ENCODE measurements at regions not wholly inside any gene's neighbourhood (a gene's known extent, or its start where the extent isn't known, plus 50 kb on each side); places are given as distances from the start of the nearest gene placed in this dataset.
"Not testable (repeated sequence)": the region's sequence is repeated elsewhere in the genome, so short reads cannot be mapped to it uniquely, and the experiment has no call there.

DNA sequence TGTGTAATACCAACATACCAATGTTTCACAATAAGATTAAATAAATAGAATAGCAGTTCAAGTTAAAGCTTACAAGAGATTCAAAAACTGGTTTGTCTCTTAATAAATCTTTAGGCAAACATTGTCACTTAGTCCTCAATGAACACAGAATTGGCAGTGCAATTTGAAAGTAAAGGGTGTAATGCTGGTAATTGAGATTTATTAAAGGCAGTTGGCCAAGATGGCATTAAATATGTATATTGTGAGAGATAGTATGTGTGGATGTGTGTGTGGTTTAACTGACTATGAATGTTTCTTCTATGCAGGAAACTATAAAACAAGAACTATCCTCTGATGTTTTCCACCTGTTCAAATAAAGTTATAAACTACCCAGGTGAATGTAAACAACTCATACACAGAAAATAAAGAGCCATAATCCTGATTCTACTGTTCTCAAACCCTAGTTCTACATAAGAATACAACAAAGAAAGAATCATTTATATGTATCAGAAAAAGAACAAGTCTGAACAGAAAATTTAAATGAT, 267.9 kb upstream of the PTCHD4 start:
- TF ChIP-seq, protein P1, sequence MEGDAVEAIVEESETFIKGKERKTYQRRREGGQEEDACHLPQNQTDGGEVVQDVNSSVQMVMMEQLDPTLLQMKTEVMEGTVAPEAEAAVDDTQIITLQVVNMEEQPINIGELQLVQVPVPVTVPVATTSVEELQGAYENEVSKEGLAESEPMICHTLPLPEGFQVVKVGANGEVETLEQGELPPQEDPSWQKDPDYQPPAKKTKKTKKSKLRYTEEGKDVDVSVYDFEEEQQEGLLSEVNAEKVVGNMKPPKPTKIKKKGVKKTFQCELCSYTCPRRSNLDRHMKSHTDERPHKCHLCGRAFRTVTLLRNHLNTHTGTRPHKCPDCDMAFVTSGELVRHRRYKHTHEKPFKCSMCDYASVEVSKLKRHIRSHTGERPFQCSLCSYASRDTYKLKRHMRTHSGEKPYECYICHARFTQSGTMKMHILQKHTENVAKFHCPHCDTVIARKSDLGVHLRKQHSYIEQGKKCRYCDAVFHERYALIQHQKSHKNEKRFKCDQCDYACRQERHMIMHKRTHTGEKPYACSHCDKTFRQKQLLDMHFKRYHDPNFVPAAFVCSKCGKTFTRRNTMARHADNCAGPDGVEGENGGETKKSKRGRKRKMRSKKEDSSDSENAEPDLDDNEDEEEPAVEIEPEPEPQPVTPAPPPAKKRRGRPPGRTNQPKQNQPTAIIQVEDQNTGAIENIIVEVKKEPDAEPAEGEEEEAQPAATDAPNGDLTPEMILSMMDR (IDR thresholded peaks at IDR 0.05; ENCODE audit: unreplicated experiment): no peak
- no peak for DNase-seq (ENCODE audit: unreplicated experiment)
- H3K9me3 Mint-ChIP-seq (ENCODE audit: unreplicated experiment): peaks cover 10% of the 10 kb centered on the region
- BruUV-seq (replicated peaks): no TSS peak
- ChIA-PET CTCF (no interaction called here), POLR2A (no interaction called here)
- no peaks in the 10 kb centered on the region for H3K36me3 Mint-ChIP-seq (ENCODE audit: insufficient read depth, unreplicated experiment)
- no peaks in the 10 kb centered on the region for H3K27me3 Mint-ChIP-seq (ENCODE audit: insufficient read depth, unreplicated experiment)
- no peak overlapping the region for H3K4me3 Mint-ChIP-seq (ENCODE audit: unreplicated experiment)
- intact Hi-C loops (cut with micrococcal nuclease): no loop called here
- H3K4me1 Mint-ChIP-seq (ENCODE audit: insufficient read depth, unreplicated experiment): no peaks in the 10 kb centered on the region
- H3K27ac Mint-ChIP-seq (ENCODE audit: low read depth, unreplicated experiment): no peak overlapping the region

DNA sequence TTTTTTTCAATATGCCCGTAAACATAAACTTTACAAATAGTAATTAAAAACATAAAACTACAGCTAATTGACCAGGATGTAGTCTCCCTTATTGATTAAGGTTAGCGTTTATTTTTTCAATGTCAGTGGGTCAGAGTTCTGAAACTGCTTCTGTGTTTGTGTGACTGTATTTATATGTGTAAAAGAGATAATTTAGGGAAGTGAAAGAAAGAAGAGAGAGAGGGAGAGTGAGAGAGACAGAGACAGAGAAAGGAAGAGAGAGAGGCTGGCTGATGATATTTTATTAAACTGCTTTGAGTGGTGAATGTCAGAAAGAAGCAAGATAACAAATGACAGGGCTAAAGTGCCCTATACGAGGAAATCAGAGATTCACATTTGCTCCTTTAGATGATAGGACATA, 266.1 kb upstream of the PTCHD4 start:
- H3K27me3 Mint-ChIP-seq (ENCODE audit: insufficient read depth, unreplicated experiment): no peaks in the 10 kb centered on the region
- no peaks in the 10 kb centered on the region for H3K36me3 Mint-ChIP-seq (ENCODE audit: insufficient read depth, unreplicated experiment)
- no peaks in the 10 kb centered on the region for H3K4me1 Mint-ChIP-seq (ENCODE audit: insufficient read depth, unreplicated experiment)
- DNase-seq (ENCODE audit: unreplicated experiment): no peak
- BruUV-seq (replicated peaks): no TSS peak
- H3K4me3 Mint-ChIP-seq (ENCODE audit: unreplicated experiment): no peak overlapping the region
- intact Hi-C loops (cut with micrococcal nuclease): no loop called here
- no peak overlapping the region for H3K27ac Mint-ChIP-seq (ENCODE audit: low read depth, unreplicated experiment)
- ChIA-PET POLR2A (no interaction called here), CTCF (no interaction called here)
- H3K9me3 Mint-ChIP-seq (ENCODE audit: unreplicated experiment): peaks cover 6% of the 10 kb centered on the region
- TF ChIP-seq, protein P1 (IDR thresholded peaks at IDR 0.05; ENCODE audit: unreplicated experiment): no peak

DNA sequence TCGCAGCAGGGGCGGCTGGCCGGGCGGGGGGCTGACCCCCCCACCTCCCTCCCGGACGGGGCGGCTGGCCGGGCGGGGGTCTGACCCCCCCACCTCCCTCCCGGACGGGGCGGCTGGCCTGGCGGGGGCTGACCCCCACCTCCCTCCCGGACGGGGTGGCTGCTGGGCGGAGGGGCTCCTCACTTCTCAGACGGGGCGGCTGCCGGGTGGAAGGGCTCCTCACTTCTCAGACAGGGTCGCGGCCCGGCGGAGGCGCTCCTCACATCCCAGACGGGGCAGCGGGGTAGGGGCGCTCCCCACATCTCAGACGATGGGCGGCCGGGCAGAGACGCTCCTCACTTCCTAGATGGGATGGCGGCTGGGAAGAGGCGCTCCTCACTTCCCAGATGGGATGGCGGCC, 260.2 kb upstream of the PTCHD4 start:
- H3K27me3 Mint-ChIP-seq (ENCODE audit: insufficient read depth, unreplicated experiment); H3K36me3 Mint-ChIP-seq (ENCODE audit: insufficient read depth, unreplicated experiment); POLR2A ChIA-PET; DNase-seq (ENCODE audit: unreplicated experiment); BruUV-seq (replicated peaks); H3K4me1 Mint-ChIP-seq (ENCODE audit: insufficient read depth, unreplicated experiment); H3K9me3 Mint-ChIP-seq (ENCODE audit: unreplicated experiment); H3K4me3 Mint-ChIP-seq (ENCODE audit: unreplicated experiment); CTCF ChIA-PET; intact Hi-C loops (cut with micrococcal nuclease); H3K27ac Mint-ChIP-seq (ENCODE audit: low read depth, unreplicated experiment): not testable (repeated sequence)

DNA sequence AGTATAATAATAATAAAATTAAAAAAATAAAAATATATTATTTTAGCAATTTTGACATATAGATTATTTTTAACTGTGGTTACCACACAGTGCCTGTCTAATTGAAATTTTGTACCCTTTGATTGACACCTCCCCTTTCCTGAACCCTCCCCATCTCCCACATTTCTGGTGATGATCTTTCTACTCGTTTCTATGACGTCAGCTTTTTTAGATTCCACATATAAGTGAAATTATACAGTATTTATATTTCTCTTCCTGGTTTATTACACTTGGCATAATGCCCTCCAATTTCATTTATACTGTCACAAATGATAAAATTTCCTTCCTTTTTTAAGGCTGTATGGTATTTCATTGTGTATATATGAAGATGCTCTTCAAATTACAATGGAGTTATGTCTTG, 258.1 kb upstream of the PTCHD4 start:
- ChIA-PET POLR2A (no interaction called here), CTCF (no interaction called here)
- Mint-ChIP-seq H3K4me3 (ENCODE audit: unreplicated experiment) (no peak overlapping the region), H3K9me3 (ENCODE audit: unreplicated experiment) (peaks cover 8% of the 10 kb centered on the region), H3K36me3 (ENCODE audit: insufficient read depth, unreplicated experiment) (no peaks in the 10 kb centered on the region), H3K4me1 (ENCODE audit: insufficient read depth, unreplicated experiment) (no peaks in the 10 kb centered on the region), H3K27ac (ENCODE audit: low read depth, unreplicated experiment) (no peak overlapping the region), H3K27me3 (ENCODE audit: insufficient read depth, unreplicated experiment) (no peaks in the 10 kb centered on the region)
- intact Hi-C loops (cut with micrococcal nuclease): no loop called here
- DNase-seq (ENCODE audit: unreplicated experiment): no peak
- no TSS peak for BruUV-seq (replicated peaks)
- TF ChIP-seq, protein P1 (IDR thresholded peaks at IDR 0.05; ENCODE audit: unreplicated experiment): no peak

DNA sequence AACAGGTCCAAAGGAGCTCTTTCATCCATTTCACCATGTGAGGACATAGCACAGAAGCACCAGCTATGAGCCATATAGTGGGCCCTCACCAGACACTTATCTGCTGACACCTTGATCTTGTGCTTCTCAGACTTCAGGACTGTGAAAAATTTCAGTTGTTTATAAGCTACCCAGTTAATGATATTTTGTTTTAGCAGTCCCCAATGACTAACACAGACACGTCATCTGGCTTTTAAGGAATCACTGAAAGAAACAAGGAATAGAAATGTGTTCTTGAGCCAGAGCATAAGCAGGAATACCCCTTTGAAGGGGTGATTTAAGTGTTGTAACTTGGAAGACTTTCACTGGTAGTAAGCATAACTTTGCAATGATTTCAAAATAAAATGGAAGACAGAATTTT, 214.7 kb upstream of the PTCHD4 start:
- intact Hi-C loops (cut with micrococcal nuclease): no loop called here
- POLR2A ChIA-PET: no interaction called here
- Mint-ChIP-seq H3K9me3 (ENCODE audit: unreplicated experiment) (no peaks in the 10 kb centered on the region), H3K27me3 (ENCODE audit: insufficient read depth, unreplicated experiment) (no peaks in the 10 kb centered on the region), H3K27ac (ENCODE audit: low read depth, unreplicated experiment) (no peak overlapping the region), H3K36me3 (ENCODE audit: insufficient read depth, unreplicated experiment) (no peaks in the 10 kb centered on the region), H3K4me1 (ENCODE audit: insufficient read depth, unreplicated experiment) (no peaks in the 10 kb centered on the region), H3K4me3 (ENCODE audit: unreplicated experiment) (no peak overlapping the region)
- TF ChIP-seq, protein P1 (IDR thresholded peaks at IDR 0.05; ENCODE audit: unreplicated experiment): no peak
- no peak for DNase-seq (ENCODE audit: unreplicated experiment)
- CTCF ChIA-PET: no interaction called here
- no TSS peak for BruUV-seq (replicated peaks)

Measured in MCF 10A (cell line).